Epithelial cell of esophagus (primary cell): ENCODE measurements at regions not wholly inside any gene's neighbourhood (a gene's known extent, or its start where the extent isn't known, plus 50 kb on each side); places are given as distances from the start of the nearest gene placed in this dataset.
A peak's percentile ranks its signal among the peaks of the same experiment; 100 is the strongest.
"Not testable (repeated sequence)": the region's sequence is repeated elsewhere in the genome, so short reads cannot be mapped to it uniquely, and the experiment has no call there.

Experiments used
- DNase-seq: peaks from one replicate; pipeline ENCODE4 v3.0.0; 2010; ENCODE audit warnings: low read depth
- H3K4me3 ChIP-seq: 2 replicates; pipeline ENCODE4 v1.5.1; 2011; ENCODE audit warnings: mild to moderate bottlenecking, low read length, control low read depth
- TF ChIP-seq, protein P1 (sequence below): IDR thresholded peaks from 2 replicates; pipeline ENCODE4 v1.5.1; 2011; ENCODE audit warnings: low read depth, mild to moderate bottlenecking, low read length, control low read depth, inconsistent platforms; ENCODE audit not compliant: insufficient read depth; ENCODE audit errors: missing control alignments

DNA sequence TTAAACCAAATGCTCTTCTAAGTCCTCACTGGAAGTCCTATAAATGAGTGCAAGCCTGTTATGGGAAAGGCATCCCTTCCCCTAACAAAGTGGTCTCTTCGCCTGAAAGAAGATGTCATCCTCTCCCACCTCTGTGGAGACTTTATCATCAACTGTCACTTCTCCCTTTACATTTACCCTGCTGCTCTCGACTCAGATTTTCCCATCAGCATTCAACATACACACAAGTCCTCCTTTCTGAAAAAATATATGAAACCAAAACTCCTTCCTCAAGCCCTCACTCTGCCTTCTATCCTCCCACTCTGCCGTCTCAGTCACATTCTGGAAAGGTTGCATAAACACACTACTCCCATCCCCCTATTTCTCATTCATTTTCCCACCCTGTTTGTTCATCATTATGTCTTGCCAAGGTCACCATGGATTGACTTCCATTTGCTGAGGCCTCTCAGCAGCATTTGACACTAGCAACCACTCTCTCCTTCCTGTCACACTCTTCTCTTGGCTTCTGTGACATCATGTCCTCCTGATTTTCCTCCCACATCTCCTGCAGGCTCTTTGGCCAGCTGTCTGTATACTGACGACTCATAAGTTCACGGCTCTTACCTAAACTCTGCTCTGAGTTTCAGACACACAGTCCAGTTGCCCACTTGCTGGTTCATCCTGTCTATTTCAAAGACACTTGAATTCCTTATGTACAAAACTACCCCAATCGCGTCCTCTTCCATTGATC lies 70.3 kb upstream of the SMAD3 start:
- H3K4me3 ChIP-seq, result no peak overlapping the region
- DNase-seq, result peak; percentile 39
- TF ChIP-seq, protein P1, sequence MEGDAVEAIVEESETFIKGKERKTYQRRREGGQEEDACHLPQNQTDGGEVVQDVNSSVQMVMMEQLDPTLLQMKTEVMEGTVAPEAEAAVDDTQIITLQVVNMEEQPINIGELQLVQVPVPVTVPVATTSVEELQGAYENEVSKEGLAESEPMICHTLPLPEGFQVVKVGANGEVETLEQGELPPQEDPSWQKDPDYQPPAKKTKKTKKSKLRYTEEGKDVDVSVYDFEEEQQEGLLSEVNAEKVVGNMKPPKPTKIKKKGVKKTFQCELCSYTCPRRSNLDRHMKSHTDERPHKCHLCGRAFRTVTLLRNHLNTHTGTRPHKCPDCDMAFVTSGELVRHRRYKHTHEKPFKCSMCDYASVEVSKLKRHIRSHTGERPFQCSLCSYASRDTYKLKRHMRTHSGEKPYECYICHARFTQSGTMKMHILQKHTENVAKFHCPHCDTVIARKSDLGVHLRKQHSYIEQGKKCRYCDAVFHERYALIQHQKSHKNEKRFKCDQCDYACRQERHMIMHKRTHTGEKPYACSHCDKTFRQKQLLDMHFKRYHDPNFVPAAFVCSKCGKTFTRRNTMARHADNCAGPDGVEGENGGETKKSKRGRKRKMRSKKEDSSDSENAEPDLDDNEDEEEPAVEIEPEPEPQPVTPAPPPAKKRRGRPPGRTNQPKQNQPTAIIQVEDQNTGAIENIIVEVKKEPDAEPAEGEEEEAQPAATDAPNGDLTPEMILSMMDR, result no peak

DNA sequence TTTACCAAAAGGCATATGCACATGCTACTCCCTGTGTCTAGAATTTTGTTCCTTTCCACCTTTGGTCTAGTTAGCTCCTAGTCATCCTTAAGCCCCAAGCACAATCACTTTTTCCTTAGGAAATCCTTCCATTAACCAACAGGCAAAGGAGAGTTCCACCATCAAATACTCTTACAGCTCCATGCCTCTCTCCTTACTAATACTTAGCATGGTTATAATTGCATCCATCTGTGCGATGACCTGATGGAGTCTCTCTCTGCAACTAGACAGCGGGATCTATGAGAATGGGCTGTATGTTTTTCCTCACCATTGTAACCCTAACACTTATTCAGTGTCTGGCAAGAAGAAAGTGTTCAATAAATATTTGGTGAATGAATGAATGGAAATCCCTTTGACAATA lies 69.3 kb upstream of the SMAD3 start:
- DNase-seq, result no peak
- TF ChIP-seq, protein P1, result no peak
- no peak overlapping the region for H3K4me3 ChIP-seq

DNA sequence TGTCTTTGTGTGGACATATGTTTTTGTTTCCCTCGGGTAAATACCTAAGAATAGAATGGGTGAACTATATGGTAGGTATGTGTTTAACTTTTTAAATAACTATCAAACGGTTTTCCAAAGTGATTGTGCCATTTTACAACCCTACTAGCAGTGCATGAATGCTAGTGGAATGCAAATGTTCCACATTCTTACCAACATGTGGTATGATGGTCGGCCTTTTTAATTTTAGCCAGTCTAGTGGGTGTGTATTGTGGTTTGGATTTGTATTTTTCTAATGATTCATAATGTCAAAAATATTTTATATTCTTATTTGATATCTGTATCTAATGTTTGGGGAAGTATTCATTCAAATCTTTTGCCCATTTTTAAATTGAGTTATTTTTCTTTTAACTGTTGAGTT lies 68.2 kb upstream of the SMAD3 start:
- DNase-seq, result peak; percentile 63
- H3K4me3 ChIP-seq, result no peak overlapping the region
- TF ChIP-seq, protein P1, result no peak

DNA sequence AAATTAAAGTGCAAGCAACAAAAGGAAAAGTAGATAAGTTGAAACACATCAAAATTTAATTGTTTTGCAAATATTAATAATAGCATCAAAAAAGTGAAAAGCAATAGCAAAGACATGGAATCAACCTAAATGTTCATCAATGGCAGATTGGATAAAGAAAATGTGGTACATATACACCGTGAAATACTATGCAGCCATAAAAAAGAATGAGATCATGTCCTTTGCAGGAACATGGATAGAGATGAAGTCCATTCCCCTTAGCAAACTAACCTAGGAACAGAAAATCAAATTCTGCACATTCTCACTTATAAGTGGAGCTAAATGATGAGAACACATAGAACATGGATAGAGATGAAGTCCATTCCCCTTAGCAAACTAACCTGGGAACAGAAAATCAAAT lies 67.2 kb upstream of the SMAD3 start:
- not testable (repeated sequence) for DNase-seq, H3K4me3 ChIP-seq

DNA sequence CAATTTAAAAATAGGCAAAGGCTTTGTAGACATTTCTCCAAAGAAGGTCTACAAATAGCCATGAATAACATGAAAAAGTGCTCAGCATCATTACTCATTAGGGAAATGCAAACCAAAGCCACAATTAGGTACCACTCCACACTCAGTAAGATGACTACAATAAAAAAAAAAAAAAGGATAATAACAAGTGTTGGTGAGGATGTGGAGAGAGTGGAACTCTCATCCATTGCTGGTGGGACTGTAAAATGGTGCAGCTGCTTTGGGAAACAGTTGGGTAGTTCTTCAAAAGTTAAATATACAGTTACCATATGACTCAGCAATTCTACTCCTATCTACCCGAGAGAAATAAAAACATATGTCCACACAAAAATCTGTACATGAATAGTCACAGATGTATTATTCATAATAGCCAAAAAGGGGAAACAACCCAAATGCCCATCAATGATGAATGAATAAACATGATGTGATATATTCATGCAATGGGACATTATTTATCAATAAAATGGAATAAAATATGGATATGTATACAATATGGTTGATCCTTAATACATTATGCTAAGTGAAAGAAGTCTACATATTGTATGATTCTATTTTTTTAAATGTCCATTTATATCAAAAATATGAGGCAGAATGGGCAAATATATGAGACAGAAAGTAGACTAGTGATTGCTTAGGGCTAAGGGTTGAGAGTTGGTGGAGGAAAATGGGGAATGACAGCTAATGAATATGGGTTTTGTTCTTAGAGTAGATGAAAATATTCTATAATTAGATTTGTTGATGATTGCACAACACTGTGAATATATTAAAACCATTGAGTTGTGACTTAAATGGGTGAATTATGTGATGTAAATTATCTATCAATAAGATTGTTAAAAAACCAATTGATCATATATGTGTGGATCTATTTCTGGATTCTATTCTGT lies 66.1 kb upstream of the SMAD3 start:
- no peak for DNase-seq
- no peak overlapping the region for H3K4me3 ChIP-seq
- TF ChIP-seq, protein P1, result no peak

DNA sequence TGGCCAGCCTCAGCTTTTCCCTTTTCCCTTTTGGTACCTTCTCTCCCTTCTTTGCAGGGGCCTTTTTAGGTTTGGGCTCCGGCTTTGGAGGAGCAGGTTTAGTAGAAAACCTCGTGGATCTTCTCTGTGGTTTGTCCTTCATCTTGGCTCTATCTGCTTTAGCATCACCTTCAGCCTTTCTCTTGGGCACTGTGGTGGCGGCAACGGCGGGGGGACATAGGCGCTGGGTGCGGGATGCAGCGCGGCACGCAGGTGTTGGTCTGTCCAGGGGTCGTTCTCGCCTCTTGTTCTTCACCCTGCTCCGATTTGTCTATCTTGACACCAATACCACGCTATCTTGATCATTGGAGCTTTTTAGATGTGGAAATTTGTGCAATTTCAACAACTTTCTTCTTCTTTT lies 64.5 kb upstream of the SMAD3 start:
- TF ChIP-seq, protein P1, result no peak
- DNase-seq, result no peak
- H3K4me3 ChIP-seq, result no peak overlapping the region

DNA sequence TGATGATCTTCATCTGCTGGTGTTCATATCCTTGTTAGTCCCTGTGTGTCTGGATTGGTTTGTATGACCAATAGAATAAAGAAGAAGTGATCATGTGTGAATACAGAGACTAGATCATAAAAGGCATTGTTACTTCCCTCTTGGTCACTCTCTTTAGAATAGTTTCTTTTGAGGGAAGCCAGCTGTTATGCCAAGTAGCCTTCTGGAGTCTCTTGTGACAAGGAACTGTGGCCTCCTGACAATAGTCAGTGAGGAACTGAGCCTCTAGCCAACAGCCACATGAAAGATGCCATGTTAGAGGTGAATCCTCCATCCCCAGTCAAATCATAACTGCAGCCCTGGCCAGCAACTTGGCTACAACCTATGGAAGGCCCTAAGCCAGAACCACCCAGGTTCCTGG lies 63.0 kb upstream of the SMAD3 start:
- H3K4me3 ChIP-seq, result no peak overlapping the region
- TF ChIP-seq, protein P1, result no peak
- no peak for DNase-seq
